Kidney epithelial cell (primary cell): ENCODE measurements at regions not wholly inside any gene's neighbourhood (a gene's known extent, or its start where the extent isn't known, plus 50 kb on each side); places are given as distances from the start of the nearest gene placed in this dataset.

Experiments used
- DNase-seq: peaks from one replicate; pipeline ENCODE4 v3.0.0-alpha.2; 2010; ENCODE audit warnings: low read depth
- H3K27me3 ChIP-seq: 2 replicates; pipeline ENCODE4 v1.6.0; 2011; ENCODE audit warnings: low read length; ENCODE audit not compliant: control insufficient read depth, insufficient read depth
- H3K36me3 ChIP-seq: 2 replicates; pipeline ENCODE4 v1.5.1; 2011; ENCODE audit warnings: low read length; ENCODE audit not compliant: control insufficient read depth, insufficient read depth
- H3K4me3 ChIP-seq: 2 replicates; pipeline ENCODE4 v1.5.1; 2011; ENCODE audit warnings: low read depth, mild to moderate bottlenecking, control low read depth, low read length
- TF ChIP-seq, protein P1 (sequence below): IDR thresholded peaks from 2 replicates; pipeline ENCODE4 v1.5.1; 2011; ENCODE audit warnings: mild to moderate bottlenecking, moderate library complexity, low read length, control low read depth, inconsistent platforms; ENCODE audit not compliant: insufficient read depth, poor library complexity, severe bottlenecking

- DNase-seq: no peak
- TF ChIP-seq, protein P1, sequence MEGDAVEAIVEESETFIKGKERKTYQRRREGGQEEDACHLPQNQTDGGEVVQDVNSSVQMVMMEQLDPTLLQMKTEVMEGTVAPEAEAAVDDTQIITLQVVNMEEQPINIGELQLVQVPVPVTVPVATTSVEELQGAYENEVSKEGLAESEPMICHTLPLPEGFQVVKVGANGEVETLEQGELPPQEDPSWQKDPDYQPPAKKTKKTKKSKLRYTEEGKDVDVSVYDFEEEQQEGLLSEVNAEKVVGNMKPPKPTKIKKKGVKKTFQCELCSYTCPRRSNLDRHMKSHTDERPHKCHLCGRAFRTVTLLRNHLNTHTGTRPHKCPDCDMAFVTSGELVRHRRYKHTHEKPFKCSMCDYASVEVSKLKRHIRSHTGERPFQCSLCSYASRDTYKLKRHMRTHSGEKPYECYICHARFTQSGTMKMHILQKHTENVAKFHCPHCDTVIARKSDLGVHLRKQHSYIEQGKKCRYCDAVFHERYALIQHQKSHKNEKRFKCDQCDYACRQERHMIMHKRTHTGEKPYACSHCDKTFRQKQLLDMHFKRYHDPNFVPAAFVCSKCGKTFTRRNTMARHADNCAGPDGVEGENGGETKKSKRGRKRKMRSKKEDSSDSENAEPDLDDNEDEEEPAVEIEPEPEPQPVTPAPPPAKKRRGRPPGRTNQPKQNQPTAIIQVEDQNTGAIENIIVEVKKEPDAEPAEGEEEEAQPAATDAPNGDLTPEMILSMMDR: no peak
- no peaks in the 10 kb centered on the region for H3K36me3 ChIP-seq
These were observed 71.9 kb downstream of the TSPAN17 start for GRCh38 chr5:176719113-176719739.

GRCh38 chr5:176721509-176721908, 74.2 kb downstream of the TSPAN17 start:
- no peak overlapping the region for H3K4me3 ChIP-seq
- no peak for DNase-seq
- TF ChIP-seq, protein P1: no peak
- no peaks in the 10 kb centered on the region for H3K36me3 ChIP-seq
- peaks cover 51% of the 10 kb centered on the region for H3K27me3 ChIP-seq

More at GRCh38 chr5:176719113-176719739, 71.9 kb downstream of the TSPAN17 start:
- Histone ChIP-seq H3K4me3 (no peak overlapping the region), H3K27me3 (peaks cover 35% of the 10 kb centered on the region)

GRCh38 chr5:176722757-176723156, 75.5 kb downstream of the TSPAN17 start:
- no peaks in the 10 kb centered on the region for H3K36me3 ChIP-seq
- H3K4me3 ChIP-seq: no peak overlapping the region
- H3K27me3 ChIP-seq: peaks cover 61% of the 10 kb centered on the region
- DNase-seq: no peak
- TF ChIP-seq, protein P1: no peak

GRCh38 chr5:176723440-176723839, 76.2 kb downstream of the TSPAN17 start:
- H3K4me3 ChIP-seq: no peak overlapping the region
- no peaks in the 10 kb centered on the region for H3K36me3 ChIP-seq
- peaks cover 61% of the 10 kb centered on the region for H3K27me3 ChIP-seq
- TF ChIP-seq, protein P1: no peak
- DNase-seq: no peak

- Histone ChIP-seq H3K4me3 (no peak overlapping the region), H3K36me3 (no peaks in the 10 kb centered on the region), H3K27me3 (peaks cover 59% of the 10 kb centered on the region)
- DNase-seq: no peak
- TF ChIP-seq, protein P1: no peak
These were observed 77.2 kb downstream of the TSPAN17 start for GRCh38 chr5:176724472-176724871.
